Tibial nerve (tissue), 4 donors: ENCODE measurements at regions not wholly inside any gene's neighbourhood (a gene's known extent, or its start where the extent isn't known, plus 50 kb on each side); places are given as distances from the start of the nearest gene placed in this dataset.

Experiments
- CTCF ChIP-seq, 5 experiments: fragments of 200-600 bp in 3 of 5; fragments of 450-650 bp in 2 of 5; sonication (generic) in 3 of 5; IDR thresholded peaks; one replicate each; pipeline ENCODE4 v1.5.1; 2016 to 2019; ENCODE audit warnings: antibody characterized with exemption in 5 of 5, mild to moderate bottlenecking in 3 of 5, moderate library complexity in 2 of 5
- EP300 ChIP-seq, 2 donors: sonication (generic); formaldehyde crosslinking; IDR thresholded peaks; one replicate each; pipeline ENCODE4 v1.6.1; 2017; ENCODE audit warnings: antibody characterized with exemption in 2 of 2, mild to moderate bottlenecking in 1 of 2

- TF ChIP-seq CTCF (IDR thresholded peaks at IDR 0.05): no peak
- TF ChIP-seq EP300 (IDR thresholded peaks at IDR 0.05): no peak
Observed at GRCh38 chr10:59971915-59972314, 65.6 kb upstream of the CCDC6 start.
